HG02588 (cell line): ENCODE measurements at regions not wholly inside any gene's neighbourhood (a gene's known extent, or its start where the extent isn't known, plus 50 kb on each side); places are given as distances from the start of the nearest gene placed in this dataset.

Experiments
- ATAC-seq: cut with Tn5 transposase; IDR thresholded peaks from one replicate; pipeline ENCODE4 v1.9.1; 2021; ENCODE audit warnings: mild to moderate bottlenecking, moderate library complexity; ENCODE audit not compliant: unreplicated experiment

GRCh38 chr3:59424268-59425010 lies 374.6 kb upstream of the CFAP20DC start:
- no peak for ATAC-seq

GRCh38 chr3:59423707-59424106 lies 373.9 kb upstream of the CFAP20DC start:
- no peak for ATAC-seq

- no peak for ATAC-seq
Observed at GRCh38 chr3:59422312-59422711, 372.5 kb upstream of the CFAP20DC start.

- no peak for ATAC-seq
Observed at GRCh38 chr3:59418836-59419235, 369.0 kb upstream of the CFAP20DC start.

GRCh38 chr3:59412516-59412915 lies 362.7 kb upstream of the CFAP20DC start:
- ATAC-seq, result no peak

- no peak for ATAC-seq
Observed at GRCh38 chr3:59411694-59412093, 361.9 kb upstream of the CFAP20DC start.

- no peak for ATAC-seq
Observed at GRCh38 chr3:59411186-59411585, 361.4 kb upstream of the CFAP20DC start.

- no peak for ATAC-seq
Observed at GRCh38 chr3:59408047-59408624, 358.3 kb upstream of the CFAP20DC start.

- ATAC-seq, result no peak
Observed at GRCh38 chr3:59407425-59407824, 357.6 kb upstream of the CFAP20DC start.

GRCh38 chr3:59406943-59407342 lies 357.1 kb upstream of the CFAP20DC start:
- ATAC-seq, result peak; percentile 74

- ATAC-seq, result no peak
Observed at GRCh38 chr3:59404851-59405250, 355.0 kb upstream of the CFAP20DC start.

GRCh38 chr3:59404064-59404463 lies 354.2 kb upstream of the CFAP20DC start:
- ATAC-seq, result no peak

GRCh38 chr3:59401924-59402323 lies 352.1 kb upstream of the CFAP20DC start:
- no peak for ATAC-seq

- ATAC-seq, result no peak
Observed at GRCh38 chr3:59392116-59392515, 342.3 kb upstream of the CFAP20DC start.

- ATAC-seq, result no peak
Observed at GRCh38 chr3:59391131-59391530, 341.3 kb upstream of the CFAP20DC start.

- ATAC-seq, result peak; percentile 51
Observed at GRCh38 chr3:59388555-59389270, 338.9 kb upstream of the CFAP20DC start.

- ATAC-seq, result peak; percentile 76
Observed at GRCh38 chr3:59386165-59386564, 336.3 kb upstream of the CFAP20DC start.

GRCh38 chr3:59385547-59385946 lies 335.7 kb upstream of the CFAP20DC start:
- no peak for ATAC-seq

- peak; percentile 63 for ATAC-seq
Observed at GRCh38 chr3:59381282-59381681, 331.5 kb upstream of the CFAP20DC start.

GRCh38 chr3:59380146-59380545 lies 330.3 kb upstream of the CFAP20DC start:
- no peak for ATAC-seq

GRCh38 chr3:59374818-59375211 lies 325.0 kb upstream of the CFAP20DC start:
- ATAC-seq, result peak; percentile 100
